ENCODE measurements at regions not wholly inside any gene's neighbourhood (a gene's known extent, or its start where the extent isn't known, plus 50 kb on each side); places are given as distances from the start of the nearest gene placed in this dataset.

DNA sequence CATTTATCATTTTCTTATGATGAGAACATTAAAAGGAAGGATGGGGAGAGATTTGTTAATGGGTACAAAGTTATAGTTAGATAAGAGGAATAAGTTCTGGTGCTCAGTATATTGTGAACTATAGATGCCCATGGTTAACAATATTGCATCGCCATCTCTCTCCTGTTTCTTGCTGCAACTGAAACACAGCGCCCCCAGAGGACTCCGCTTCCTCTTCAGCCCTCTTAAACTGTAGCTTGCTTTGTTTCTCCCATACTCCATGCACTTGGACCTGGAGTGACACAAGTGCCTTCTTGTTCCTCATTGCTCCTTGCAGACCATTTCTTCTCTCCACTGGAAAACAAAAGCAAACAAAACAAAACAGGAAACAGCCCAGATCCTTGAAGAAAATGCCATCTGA is 70.1 kb upstream of the NTPCR start:
- H3K27ac ChIP-seq, result no peak overlapping the region
- peak; percentile 68 for TF ChIP-seq CTCF (conservative IDR thresholded peaks at IDR 0.05)

DNA sequence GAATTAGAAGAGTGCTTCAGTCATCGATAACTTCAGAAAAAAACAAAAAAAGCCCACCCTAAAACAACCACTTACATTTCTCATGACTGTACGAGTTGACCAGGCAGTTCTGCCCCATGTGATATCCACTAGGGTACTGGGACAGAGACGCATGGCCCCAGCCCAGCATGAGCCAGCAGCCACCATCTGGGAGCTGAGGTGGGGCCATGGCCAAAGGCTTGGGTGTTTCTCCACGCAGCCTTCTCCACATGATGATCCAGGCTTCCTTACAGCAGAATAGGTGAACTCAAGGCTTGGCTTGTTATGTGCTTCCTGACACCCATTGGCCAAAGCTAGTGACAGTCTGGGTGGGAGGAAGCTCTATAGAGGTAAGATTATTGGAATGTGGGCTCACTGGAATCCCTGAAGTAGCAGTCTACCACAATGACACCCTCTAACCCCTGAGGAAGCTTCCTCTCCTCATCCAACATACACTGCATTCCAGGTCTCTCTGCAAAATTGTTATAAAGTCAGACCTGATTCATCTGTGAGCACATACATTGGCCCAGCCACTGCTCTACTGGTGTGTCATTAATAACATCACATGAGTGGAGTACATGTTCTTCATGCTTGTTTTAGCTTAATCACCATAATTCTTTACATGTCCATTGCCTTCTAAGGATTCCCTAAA is 66.3 kb upstream of the NTPCR start:
- no peak for TF ChIP-seq CTCF (conservative IDR thresholded peaks at IDR 0.05)
- no peak overlapping the region for H3K27ac ChIP-seq

- no peak for TF ChIP-seq CTCF (conservative IDR thresholded peaks at IDR 0.05)
- no peak overlapping the region for H3K27ac ChIP-seq
Observed at GRCh38 chr1:232886271-232886670, 64.1 kb upstream of the NTPCR start.

DNA sequence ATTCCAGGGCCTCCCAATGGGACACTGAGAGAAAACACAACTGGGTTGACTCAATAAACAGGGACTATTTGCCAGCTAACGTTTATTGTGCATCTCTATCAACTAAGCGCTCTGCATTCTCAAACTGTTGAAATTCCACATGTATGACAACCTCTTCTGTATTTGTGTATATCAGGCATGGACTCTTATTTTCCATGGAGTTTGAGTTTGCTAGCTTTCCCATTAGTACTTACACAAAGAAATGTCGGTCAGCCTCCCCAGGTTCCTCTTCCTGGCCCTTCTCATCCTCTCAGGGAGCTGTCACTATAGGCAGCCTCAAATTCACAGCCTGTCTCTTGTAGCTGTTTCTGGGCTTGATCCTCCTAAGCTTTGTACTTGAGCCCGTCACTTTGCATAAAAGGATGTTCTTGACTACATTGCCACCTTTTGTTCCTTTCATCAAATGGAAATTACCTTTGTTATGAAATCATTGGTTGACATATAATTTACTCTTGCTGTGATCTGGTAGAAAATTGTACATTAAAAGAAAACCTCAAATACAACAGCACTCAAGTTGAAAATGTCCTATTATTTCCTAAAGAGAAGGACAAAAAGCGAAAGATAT is 60.0 kb upstream of the NTPCR start:
- no peak for TF ChIP-seq CTCF (conservative IDR thresholded peaks at IDR 0.05)
- no peak overlapping the region for H3K27ac ChIP-seq

GRCh38 chr1:232891071-232891470 is 59.3 kb upstream of the NTPCR start:
- H3K27ac ChIP-seq, result no peak overlapping the region
- TF ChIP-seq CTCF (conservative IDR thresholded peaks at IDR 0.05), result no peak

DNA sequence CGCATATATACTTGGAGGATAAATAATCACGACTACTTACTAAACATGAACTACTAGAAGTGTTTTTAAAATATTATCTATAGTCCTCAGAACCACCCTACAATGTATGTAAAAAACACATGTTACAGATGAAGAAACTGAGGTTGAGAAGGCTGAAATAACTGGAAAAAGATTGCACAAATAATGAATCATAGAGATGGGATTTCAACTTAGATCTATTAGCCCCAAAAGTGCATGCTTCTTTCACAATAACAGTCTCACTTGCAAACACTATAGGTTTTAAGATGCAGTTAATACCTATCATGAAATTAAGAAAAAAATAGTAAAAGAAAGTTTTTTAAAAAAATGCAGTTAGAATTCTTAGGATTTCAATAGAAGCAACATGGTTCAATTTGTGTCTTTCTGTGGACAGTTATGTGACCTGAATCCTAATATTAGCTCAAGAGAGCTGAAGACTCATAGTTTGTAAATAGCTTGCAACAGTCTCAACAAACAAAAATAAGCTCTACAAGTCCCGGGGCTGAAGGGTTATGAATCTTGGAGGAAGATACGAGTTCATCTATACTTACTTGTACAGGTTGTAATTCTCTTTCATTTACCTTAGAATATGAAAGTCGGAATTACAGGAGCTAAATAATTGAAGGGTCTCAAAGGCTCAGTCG is 58.6 kb upstream of the NTPCR start:
- no peak overlapping the region for H3K27ac ChIP-seq
- no peak for TF ChIP-seq CTCF (conservative IDR thresholded peaks at IDR 0.05)

DNA sequence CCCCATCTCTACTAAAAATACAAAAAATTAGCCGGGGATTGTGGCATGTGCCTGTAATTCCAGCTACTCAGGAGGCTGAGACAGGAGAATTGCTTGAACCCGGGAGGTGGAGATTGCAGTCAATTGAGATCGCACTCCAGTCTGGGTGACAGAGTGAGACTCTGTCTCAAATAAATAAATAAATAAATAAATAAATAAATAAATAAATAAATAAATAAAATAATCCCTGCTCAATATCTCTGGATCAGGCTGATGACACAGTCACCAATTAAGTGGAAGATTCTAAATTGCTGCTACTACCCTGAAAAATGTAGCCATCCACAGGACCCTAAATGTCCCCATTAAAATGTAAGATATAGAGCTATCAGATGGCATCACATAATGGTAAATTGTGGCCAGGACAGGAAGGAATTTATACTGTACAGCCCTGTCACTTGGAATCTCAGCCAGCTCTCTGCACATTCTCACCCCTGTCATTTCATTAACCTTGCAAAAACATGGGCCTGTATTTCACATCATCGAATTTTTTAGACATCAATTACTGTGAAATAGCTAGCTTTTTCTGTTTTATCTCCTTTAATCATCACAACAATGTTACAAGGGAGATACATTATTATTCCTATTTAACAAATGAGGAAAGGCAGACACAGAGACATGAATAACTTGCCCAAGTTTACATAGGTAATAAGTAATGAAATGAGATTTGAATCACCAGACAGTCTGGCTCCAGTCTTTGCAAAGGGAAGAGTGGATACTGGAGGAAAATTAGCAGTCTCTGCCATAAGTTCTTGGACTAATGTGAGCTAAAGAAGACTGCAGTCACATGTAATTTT is 56.7 kb upstream of the NTPCR start:
- TF ChIP-seq CTCF (conservative IDR thresholded peaks at IDR 0.05), result no peak
- no peak overlapping the region for H3K27ac ChIP-seq

Measured in VCaP (cell line).